GM23338 (cell line): ENCODE measurements at regions not wholly inside any gene's neighbourhood (a gene's known extent, or its start where the extent isn't known, plus 50 kb on each side); places are given as distances from the start of the nearest gene placed in this dataset.
A peak's percentile ranks its signal among the peaks of the same experiment; 100 is the strongest.

Experiments used
- ATAC-seq: fragments of 200-7000 bp; cut with Tn5 transposase; 3 replicates; pipeline ENCODE4 v1.9.1; 2020
- DNase-seq: peaks from one replicate; pipeline ENCODE4 v3.0.0-alpha.2; 2015; ENCODE audit warnings: low spot score
- H2AFZ ChIP-seq: fragments of 200-600 bp; sonication (generic); 2 replicates; pipeline ENCODE4 v1.8.0; 2016; ENCODE audit warnings: antibody characterized with exemption, mild to moderate bottlenecking, moderate library complexity
- H3F3A ChIP-seq: fragments of 200-600 bp; sonication (generic); replicated peaks from 2 replicates; pipeline ENCODE4 v1.8.0; 2017; ENCODE audit warnings: antibody characterized with exemption, mixed run types, low read depth
- H3K27ac ChIP-seq: fragments of 200-600 bp; sonication (generic); 2 replicates; pipeline ENCODE4 v1.6.1; 2016; ENCODE audit warnings: low read depth
- H3K27me3 ChIP-seq: fragments of 200-600 bp; sonication (generic); 2 replicates; pipeline ENCODE4 v1.8.0; 2016; ENCODE audit warnings: mild to moderate bottlenecking, mixed run types, moderate library complexity; ENCODE audit not compliant: insufficient read depth
- H3K36me3 ChIP-seq: fragments of 200-600 bp; sonication (generic); 2 replicates; pipeline ENCODE4 v1.8.0; 2016; ENCODE audit warnings: mild to moderate bottlenecking; ENCODE audit not compliant: insufficient read depth
- H3K4me1 ChIP-seq: fragments of 200-600 bp; sonication (generic); 2 replicates; pipeline ENCODE4 v1.8.0; 2016; ENCODE audit warnings: mild to moderate bottlenecking, moderate library complexity; ENCODE audit not compliant: insufficient read depth
- H3K4me2 ChIP-seq: fragments of 200-600 bp; sonication (generic); 2 replicates; pipeline ENCODE4 v1.7.1; 2017; ENCODE audit warnings: mixed run types
- H3K4me3 ChIP-seq: fragments of 200-600 bp; sonication (generic); 2 replicates; pipeline ENCODE4 v1.6.1; 2016; ENCODE audit warnings: mixed run types
- H3K79me2 ChIP-seq: fragments of 200-600 bp; sonication (generic); replicated peaks from 2 replicates; pipeline ENCODE4 v1.8.0; 2017; ENCODE audit warnings: mild to moderate bottlenecking; ENCODE audit not compliant: insufficient read depth
- H3K9me2 ChIP-seq: fragments of 200-600 bp; sonication (generic); 2 replicates; pipeline ENCODE4 v1.8.0; 2017; ENCODE audit not compliant: insufficient read depth
- H4K20me1 ChIP-seq: fragments of 200-600 bp; sonication (generic); replicated peaks from 2 replicates; pipeline ENCODE4 v1.8.0; 2017; ENCODE audit warnings: mild to moderate bottlenecking; ENCODE audit not compliant: insufficient read depth
- H3K27ac Mint-ChIP-seq: 2 replicates; pipeline ENCODE4 v1.8.0; 2020; ENCODE audit warnings: inconsistent platforms, mild to moderate bottlenecking, moderate library complexity, mixed read lengths
- H3K27me3 Mint-ChIP-seq: 3 replicates; pipeline ENCODE4 v1.8.0; 2022; ENCODE audit warnings: low read depth, mild to moderate bottlenecking, moderate library complexity, mixed read lengths, inconsistent platforms; ENCODE audit not compliant: insufficient read depth, poor library complexity
- H3K36me3 Mint-ChIP-seq: 3 replicates; pipeline ENCODE4 v1.8.0; 2021; ENCODE audit warnings: low read depth, mild to moderate bottlenecking, inconsistent platforms, moderate library complexity, mixed read lengths
- H3K4me1 Mint-ChIP-seq: 3 replicates; pipeline ENCODE4 v1.8.0; 2020; ENCODE audit warnings: mild to moderate bottlenecking, inconsistent platforms, mixed read lengths
- H3K4me3 Mint-ChIP-seq: 3 replicates; pipeline ENCODE4 v1.8.0; 2021; ENCODE audit warnings: moderate library complexity, mild to moderate bottlenecking, inconsistent platforms, mixed read lengths
- H3K9me3 Mint-ChIP-seq: 3 replicates; pipeline ENCODE4 v1.8.0; 2020; ENCODE audit warnings: moderate library complexity, mild to moderate bottlenecking, inconsistent platforms, mixed read lengths
- EZH2 ChIP-seq: fragments of 200-600 bp; sonication (generic); IDR thresholded peaks from one replicate; pipeline ENCODE4 v1.8.0; 2017; ENCODE audit warnings: antibody characterized with exemption, mild to moderate bottlenecking, low read depth; ENCODE audit not compliant: unreplicated experiment
- EZH2phosphoT487 ChIP-seq: fragments of 200-600 bp; sonication (generic); IDR thresholded peaks from one replicate; pipeline ENCODE4 v1.8.1; 2018; ENCODE audit warnings: antibody characterized with exemption; ENCODE audit not compliant: unreplicated experiment
- JUNB ChIP-seq: IDR thresholded peaks from one replicate; pipeline ENCODE4 v1.6.1; 2016; ENCODE audit warnings: antibody characterized with exemption; ENCODE audit not compliant: unreplicated experiment
- NANOG ChIP-seq: IDR thresholded peaks from 2 replicates; pipeline ENCODE4 v1.6.1; 2016; ENCODE audit warnings: antibody characterized with exemption, borderline replicate concordance
- POLR2AphosphoS5 ChIP-seq: IDR thresholded peaks from 2 replicates; pipeline ENCODE4 v1.6.1; 2016; ENCODE audit warnings: antibody characterized with exemption, low read depth
- ZNF114 ChIP-seq: fragments of 250-450 bp; sonication (Bioruptor Pico); IDR thresholded peaks from 2 replicates; pipeline ENCODE4 v1.5.0; 2020; ENCODE audit warnings: mild to moderate bottlenecking, moderate library complexity
- ZNF331 ChIP-seq: fragments of 250-450 bp; sonication (Bioruptor Pico); IDR thresholded peaks from 2 replicates; pipeline ENCODE4 v1.5.0; 2020; ENCODE audit warnings: low read depth, mild to moderate bottlenecking, moderate library complexity
- TF ChIP-seq, protein P1 (sequence below): IDR thresholded peaks from one replicate; pipeline ENCODE4 v1.6.1; 2018; ENCODE audit warnings: antibody characterized with exemption; ENCODE audit not compliant: unreplicated experiment
- TF ChIP-seq, protein P2 (sequence below): IDR thresholded peaks from 2 replicates; pipeline ENCODE4 v1.6.1; 2016; ENCODE audit warnings: antibody characterized with exemption

DNA sequence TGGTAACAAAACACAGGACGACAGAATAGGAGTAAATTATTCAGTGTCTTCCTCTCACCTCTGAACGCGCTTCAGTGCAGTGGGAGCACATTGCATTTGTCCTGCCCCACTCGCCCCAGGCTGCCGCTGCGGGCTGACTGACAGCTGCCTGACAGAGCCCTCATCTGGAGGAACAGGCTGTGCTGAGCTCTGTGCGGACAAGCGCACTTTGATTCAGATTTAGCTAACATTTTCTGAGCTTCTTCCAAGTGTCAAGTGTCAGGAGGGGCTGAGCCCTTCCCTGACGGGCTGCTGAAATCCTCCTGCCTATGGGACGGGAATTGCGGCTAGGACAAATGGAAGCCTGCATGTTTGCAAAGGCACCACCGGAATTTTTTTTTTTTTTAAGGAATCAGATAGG lies 383.0 kb upstream of the CDH4 start:
- DNase-seq (no peak), ATAC-seq (peak; percentile 41; the same call in 2 of the 3 replicates)
- Histone ChIP-seq H3K79me2 (no peaks in the 10 kb centered on the region), H4K20me1 (no peaks in the 10 kb centered on the region), H3F3A (no peaks in the 10 kb centered on the region), H3K4me1 (no peaks in the 10 kb centered on the region), H3K9me2 (no peaks in the 10 kb centered on the region), H3K4me3 (no peak overlapping the region), H3K27me3 (no peaks in the 10 kb centered on the region), H3K36me3 (no peaks in the 10 kb centered on the region), H3K27ac (no peak overlapping the region), H2AFZ (no peak overlapping the region), H3K4me2 (no peak overlapping the region)
- H3K27me3 Mint-ChIP-seq: peaks cover 16% of the 10 kb centered on the region
- H3K27ac Mint-ChIP-seq: no peak overlapping the region
- no peak overlapping the region for H3K4me3 Mint-ChIP-seq
- TF ChIP-seq POLR2AphosphoS5: no peak
- no peak for TF ChIP-seq EZH2
- no peak for TF ChIP-seq NANOG
- TF ChIP-seq ZNF114: no peak
- no peak for TF ChIP-seq EZH2phosphoT487
- H3K36me3 Mint-ChIP-seq: no peaks in the 10 kb centered on the region; the same call in 2 of the 3 replicates
- H3K9me3 Mint-ChIP-seq: no peaks in the 10 kb centered on the region; the same call in 2 of the 3 replicates
- H3K4me1 Mint-ChIP-seq: peaks cover 6% of the 10 kb centered on the region; the same call in 2 of the 3 replicates

DNA sequence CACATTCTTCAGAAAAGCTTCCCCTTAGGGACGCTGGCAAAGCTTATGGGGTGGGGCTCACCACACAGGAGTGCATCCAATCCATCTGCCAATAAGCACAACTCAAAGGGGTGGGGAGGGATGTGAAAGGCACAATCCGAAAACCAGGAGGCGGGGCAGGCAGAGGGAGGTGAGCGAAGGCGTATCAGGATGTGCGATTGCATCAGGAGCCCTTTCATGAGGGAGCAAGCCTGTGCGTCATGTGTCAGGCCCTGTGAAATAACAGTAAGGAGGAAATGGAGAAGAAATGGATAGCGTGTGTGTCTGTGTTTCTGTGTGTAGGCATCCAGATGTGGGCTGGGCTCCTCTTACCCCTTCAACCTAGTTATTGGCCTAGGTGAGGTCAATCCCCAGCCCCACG lies 382.4 kb upstream of the CDH4 start:
- Histone ChIP-seq H3K27ac (no peak overlapping the region), H2AFZ (no peak overlapping the region), H3F3A (no peaks in the 10 kb centered on the region), H3K27me3 (no peaks in the 10 kb centered on the region), H3K4me3 (no peak overlapping the region), H3K79me2 (no peaks in the 10 kb centered on the region), H3K9me2 (no peaks in the 10 kb centered on the region), H3K36me3 (no peaks in the 10 kb centered on the region), H3K4me1 (no peaks in the 10 kb centered on the region), H3K4me2 (no peak overlapping the region), H4K20me1 (no peaks in the 10 kb centered on the region)
- Mint-ChIP-seq H3K4me1 (peaks cover 6% of the 10 kb centered on the region; the same call in 2 of the 3 replicates), H3K4me3 (no peak overlapping the region), H3K27ac (no peak overlapping the region), H3K27me3 (peaks cover 16% of the 10 kb centered on the region), H3K9me3 (no peaks in the 10 kb centered on the region; the same call in 2 of the 3 replicates), H3K36me3 (no peaks in the 10 kb centered on the region; the same call in 2 of the 3 replicates)
- TF ChIP-seq, protein P1, sequence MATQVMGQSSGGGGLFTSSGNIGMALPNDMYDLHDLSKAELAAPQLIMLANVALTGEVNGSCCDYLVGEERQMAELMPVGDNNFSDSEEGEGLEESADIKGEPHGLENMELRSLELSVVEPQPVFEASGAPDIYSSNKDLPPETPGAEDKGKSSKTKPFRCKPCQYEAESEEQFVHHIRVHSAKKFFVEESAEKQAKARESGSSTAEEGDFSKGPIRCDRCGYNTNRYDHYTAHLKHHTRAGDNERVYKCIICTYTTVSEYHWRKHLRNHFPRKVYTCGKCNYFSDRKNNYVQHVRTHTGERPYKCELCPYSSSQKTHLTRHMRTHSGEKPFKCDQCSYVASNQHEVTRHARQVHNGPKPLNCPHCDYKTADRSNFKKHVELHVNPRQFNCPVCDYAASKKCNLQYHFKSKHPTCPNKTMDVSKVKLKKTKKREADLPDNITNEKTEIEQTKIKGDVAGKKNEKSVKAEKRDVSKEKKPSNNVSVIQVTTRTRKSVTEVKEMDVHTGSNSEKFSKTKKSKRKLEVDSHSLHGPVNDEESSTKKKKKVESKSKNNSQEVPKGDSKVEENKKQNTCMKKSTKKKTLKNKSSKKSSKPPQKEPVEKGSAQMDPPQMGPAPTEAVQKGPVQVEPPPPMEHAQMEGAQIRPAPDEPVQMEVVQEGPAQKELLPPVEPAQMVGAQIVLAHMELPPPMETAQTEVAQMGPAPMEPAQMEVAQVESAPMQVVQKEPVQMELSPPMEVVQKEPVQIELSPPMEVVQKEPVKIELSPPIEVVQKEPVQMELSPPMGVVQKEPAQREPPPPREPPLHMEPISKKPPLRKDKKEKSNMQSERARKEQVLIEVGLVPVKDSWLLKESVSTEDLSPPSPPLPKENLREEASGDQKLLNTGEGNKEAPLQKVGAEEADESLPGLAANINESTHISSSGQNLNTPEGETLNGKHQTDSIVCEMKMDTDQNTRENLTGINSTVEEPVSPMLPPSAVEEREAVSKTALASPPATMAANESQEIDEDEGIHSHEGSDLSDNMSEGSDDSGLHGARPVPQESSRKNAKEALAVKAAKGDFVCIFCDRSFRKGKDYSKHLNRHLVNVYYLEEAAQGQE: no peak
- TF ChIP-seq, protein P2, sequence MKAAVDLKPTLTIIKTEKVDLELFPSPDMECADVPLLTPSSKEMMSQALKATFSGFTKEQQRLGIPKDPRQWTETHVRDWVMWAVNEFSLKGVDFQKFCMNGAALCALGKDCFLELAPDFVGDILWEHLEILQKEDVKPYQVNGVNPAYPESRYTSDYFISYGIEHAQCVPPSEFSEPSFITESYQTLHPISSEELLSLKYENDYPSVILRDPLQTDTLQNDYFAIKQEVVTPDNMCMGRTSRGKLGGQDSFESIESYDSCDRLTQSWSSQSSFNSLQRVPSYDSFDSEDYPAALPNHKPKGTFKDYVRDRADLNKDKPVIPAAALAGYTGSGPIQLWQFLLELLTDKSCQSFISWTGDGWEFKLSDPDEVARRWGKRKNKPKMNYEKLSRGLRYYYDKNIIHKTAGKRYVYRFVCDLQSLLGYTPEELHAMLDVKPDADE: no peak
- TF ChIP-seq ZNF331: no peak
- TF ChIP-seq JUNB: no peak
- TF ChIP-seq NANOG: no peak
- ATAC-seq (no peak; the same call in 2 of the 3 replicates), DNase-seq (no peak)
